HT-29 (cell line): ENCODE measurements at regions not wholly inside any gene's neighbourhood (a gene's known extent, or its start where the extent isn't known, plus 50 kb on each side); places are given as distances from the start of the nearest gene placed in this dataset.

Experiments
- DNase-seq: peaks from one replicate; pipeline ENCODE4 v3.0.0-alpha.2; 2015; ENCODE audit warnings: low spot score

DNA sequence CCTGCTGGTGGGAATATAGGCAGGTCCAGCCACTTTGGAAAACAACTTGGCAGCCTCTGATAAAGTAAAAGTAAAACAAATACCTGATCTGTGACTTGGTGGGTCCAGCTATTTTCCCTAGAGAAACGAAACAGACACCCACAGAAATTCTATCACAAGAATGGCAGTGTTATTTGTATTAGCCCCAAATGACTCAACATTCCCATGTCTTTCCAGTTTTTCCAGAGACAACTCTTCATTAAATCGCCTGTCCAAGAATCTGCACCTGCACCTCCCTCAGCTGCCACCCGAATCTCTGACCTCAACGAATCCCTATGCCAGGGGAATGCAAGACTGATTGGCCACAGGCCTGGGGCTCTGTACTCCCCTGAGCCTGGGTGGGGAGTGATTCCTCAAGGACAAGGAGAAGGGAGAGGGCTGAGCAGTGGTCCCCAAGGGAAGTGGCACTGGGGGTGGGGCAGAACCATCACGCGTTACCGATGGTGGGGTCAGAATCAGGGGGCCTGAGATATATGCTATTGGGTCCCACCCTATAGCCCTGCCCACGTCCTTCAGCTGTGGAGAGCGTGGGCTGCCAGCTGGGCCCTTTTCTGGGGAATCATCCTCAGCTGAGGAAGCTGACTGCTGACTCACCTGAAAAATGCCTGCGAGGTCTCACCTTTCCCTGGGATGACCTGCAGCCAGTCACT, 553.0 kb downstream of the PTPRU start:
- no peak for DNase-seq

GRCh38 chr1:29786791-29787732, 550.7 kb downstream of the PTPRU start:
- DNase-seq = no peak

- DNase-seq = no peak
These were observed 549.9 kb downstream of the PTPRU start for GRCh38 chr1:29786195-29786594.

- no peak for DNase-seq
These were observed 549.2 kb downstream of the PTPRU start for GRCh38 chr1:29785554-29785953.

- no peak for DNase-seq
These were observed 548.8 kb downstream of the PTPRU start for GRCh38 chr1:29785137-29785527.

DNA sequence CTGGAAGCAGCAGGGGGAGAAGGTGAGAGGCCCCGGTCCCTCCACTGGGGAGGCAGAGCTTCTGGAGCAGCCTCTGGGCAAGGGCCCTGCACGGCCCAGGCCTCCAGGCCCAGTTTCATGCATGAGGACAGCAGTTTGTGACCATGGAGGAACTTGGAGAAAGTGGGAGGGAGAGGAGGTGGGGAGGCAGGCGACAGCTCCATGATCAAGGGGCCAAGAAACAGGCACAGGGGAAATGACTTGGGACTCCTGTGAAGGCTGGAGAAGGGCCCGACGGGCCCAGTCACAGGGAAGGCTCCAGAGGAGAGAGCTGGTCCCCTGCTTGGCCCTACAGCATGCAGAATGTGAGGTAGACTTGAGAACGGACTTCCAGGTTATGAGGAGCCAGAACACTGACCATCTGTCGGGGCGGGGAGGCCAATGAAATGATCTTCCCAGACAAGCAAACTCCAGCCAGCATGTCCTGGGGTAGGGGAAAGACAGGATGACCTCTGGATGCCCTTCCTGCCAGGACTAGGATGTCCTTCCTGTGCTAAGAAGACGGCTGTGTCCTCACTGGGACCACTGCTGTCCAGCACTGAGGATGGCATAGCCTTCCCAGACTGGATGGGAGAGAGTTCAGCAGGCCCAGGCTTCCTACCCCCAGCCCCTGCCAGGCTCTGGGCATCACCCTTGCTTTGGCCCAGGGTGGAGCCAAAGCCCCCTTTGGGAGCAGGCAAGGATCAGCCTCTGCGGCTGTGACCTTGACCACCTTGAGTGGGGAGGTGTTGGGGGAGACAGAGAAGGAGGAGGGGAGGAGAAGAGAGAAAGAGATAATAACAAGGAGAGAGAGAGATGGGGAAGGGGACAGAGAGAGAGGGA, 548.2 kb downstream of the PTPRU start:
- DNase-seq = no peak

DNA sequence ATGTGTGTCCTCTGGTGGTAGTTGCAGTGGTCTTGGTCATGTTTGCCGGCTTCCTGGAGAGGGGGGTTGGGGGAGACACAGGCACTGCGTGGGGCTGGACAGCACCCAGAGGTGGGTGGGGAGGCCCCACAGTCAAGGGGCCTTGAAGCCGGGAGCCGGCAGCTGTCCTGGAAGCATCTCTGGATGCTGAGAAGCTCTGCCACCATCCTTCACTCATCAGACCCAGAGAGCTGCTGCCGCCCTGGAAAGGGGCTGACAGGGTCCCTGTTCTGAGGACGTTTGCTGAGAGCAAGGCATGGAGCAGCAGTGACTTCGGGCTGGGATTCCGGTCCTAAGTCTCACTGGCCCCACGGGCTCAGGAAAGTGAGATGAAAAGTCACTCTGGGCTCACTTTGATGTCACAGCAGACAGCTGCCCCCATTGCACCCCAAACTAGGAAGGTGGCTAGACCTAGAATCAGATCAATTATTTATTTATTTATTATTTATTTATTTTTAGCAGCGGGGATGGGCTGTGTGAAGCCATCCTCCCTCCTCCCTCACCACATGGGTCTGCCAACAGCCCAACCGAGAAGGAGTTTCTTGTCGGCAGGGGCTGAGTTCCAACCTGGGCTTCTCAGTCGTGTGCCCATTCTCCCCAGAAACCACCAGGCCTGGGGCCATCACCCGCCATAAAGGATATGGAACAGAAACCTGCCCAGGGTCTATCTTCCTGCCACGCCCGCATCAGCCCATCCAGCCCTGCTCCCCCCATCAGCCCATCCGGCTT, 547.4 kb downstream of the PTPRU start:
- DNase-seq = no peak

DNA sequence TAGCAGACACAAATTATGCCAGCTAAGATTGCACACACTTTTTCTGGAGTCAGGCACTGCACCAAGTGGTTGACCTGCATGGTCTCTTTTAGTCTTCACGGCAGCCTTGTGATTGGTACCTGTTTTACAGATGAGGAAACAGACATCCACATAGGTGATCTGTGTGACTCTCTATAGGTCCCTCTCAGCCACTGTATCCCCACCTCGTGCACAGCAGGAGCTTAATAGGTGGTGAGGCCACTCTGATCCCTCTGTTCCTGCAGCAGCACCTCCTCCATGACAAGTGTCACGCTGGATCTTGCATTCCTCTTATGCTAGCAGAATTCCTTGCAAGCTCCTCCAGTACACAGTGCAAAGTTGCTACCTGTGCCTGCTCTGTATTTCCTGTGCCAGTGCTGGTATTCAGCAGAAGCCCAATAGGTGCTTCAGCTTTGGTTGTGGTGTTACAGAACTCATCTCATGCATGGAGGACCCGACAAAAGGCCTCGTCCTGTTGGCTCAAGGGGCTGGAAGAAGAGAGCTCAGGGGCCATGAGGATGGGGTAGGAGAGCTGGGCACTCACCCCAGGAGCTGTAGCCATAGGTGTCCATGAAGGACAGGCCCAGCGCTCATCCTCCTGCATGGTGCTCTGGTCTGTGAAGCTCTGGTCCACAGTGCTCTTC, 546.7 kb downstream of the PTPRU start:
- no peak for DNase-seq

GRCh38 chr1:29779146-29779545, 542.8 kb downstream of the PTPRU start:
- no peak for DNase-seq

- no peak for DNase-seq
These were observed 541.2 kb downstream of the PTPRU start for GRCh38 chr1:29777522-29777921.

GRCh38 chr1:29774355-29774754, 538.0 kb downstream of the PTPRU start:
- DNase-seq = no peak

GRCh38 chr1:29772584-29773100, 536.3 kb downstream of the PTPRU start:
- DNase-seq = no peak

GRCh38 chr1:29767769-29768425, 531.6 kb downstream of the PTPRU start:
- no peak for DNase-seq

DNA sequence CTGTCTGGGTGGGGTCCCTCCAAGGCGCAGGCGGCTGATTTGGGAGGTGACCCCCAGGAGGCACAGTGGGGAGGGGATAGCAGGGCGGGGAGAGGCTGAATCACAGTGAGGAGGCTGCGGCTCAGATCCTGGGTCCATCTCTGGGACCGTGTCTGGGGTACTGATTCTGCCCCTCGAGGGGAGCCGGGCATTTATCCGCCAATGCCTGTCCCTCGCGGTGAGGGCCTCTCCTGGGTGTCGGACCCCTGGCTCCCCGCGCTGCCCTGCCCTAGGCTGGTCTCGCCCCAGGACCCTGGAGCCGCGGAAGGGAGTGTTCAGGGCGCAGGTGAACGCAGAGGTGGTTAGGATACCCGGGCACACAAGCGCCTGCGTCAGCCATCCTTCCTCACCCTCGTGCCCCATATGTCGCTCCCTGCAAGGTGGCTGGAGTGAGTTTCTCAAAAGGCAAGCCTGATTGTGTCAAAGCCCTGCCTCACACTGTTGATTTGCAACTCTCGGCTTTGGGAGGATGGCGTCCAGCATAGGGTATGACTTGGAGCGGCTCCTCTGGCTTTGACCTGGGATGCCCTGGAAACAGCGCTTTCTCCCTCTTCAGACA, 530.9 kb downstream of the PTPRU start:
- no peak for DNase-seq

DNA sequence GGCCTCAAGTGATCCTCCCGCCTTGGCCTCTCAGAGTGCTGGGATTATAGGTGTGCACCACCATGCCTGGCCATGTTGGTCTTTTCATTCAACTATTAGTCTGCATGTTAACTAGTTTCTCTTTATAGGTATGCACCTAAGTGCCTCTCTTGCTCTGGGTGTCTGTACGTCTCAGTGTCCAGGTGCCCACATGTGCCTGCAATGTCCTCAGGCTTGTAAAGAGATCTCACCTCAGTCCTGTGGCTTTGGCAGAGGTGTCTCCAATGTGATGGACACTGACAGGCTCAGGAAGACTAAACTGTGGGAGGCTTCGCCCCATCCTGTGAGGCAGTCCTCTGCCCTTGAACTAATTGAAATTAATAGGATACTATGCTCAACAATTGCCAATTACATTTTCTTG, 526.3 kb downstream of the PTPRU start:
- no peak for DNase-seq

- no peak for DNase-seq
These were observed 525.0 kb downstream of the PTPRU start for GRCh38 chr1:29761159-29761928.

DNA sequence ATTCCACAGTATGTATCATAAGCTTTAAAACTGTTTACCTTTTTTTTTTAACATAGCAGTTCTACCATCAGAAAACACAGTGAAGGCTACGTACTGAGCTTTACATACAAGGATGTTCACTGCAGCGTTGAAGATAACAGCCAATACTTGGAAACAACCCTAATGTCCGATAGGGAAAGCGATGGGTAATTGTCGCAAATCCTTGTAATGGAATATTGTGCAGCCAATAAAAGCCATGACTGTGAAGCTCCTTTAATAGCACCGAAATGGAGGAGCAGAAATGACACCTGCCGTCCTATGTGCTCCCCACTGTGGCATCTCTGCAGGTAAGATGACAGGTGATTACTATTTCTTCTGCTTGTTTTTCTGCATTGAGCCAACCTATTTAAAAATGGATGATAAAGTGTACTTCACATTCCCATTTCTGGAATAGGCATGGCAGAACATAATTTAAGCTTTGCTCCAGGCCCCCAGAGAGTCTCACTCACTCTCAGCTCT, 523.8 kb downstream of the PTPRU start:
- DNase-seq = no peak

- no peak for DNase-seq
These were observed 522.6 kb downstream of the PTPRU start for GRCh38 chr1:29758781-29759499.
